ENCODE measurements at regions not wholly inside any gene's neighbourhood (a gene's known extent, or its start where the extent isn't known, plus 50 kb on each side); places are given as distances from the start of the nearest gene placed in this dataset.

- Histone ChIP-seq H3K4me3 (ENCODE audit: insufficient read depth, low read length) (no peak overlapping the region), H3K27me3 (ENCODE audit: insufficient read depth, low read length) (no peaks in the 10 kb centered on the region), H3K9me3 (ENCODE audit: low read depth, low read length) (no peaks in the 10 kb centered on the region), H3K4me1 (ENCODE audit: insufficient read depth, low read length) (peaks cover 3% of the 10 kb centered on the region), H3K4me2 (ENCODE audit: insufficient read depth, low read length) (no peak overlapping the region), H3K36me3 (ENCODE audit: insufficient read depth, low read length) (no peaks in the 10 kb centered on the region), H4K20me1 (ENCODE audit: insufficient read depth, low read length) (no peaks in the 10 kb centered on the region), H3K27ac (ENCODE audit: low read depth, low read length) (no peak overlapping the region), H2AFZ (ENCODE audit: low read length) (no peak overlapping the region), H3K79me2 (ENCODE audit: insufficient read depth, low read length) (no peaks in the 10 kb centered on the region)
- no peak for DNase-seq (ENCODE audit: insufficient read length, low spot score, missing footprints)
- TF ChIP-seq CTCF (IDR thresholded peaks at IDR 0.05; ENCODE audit: extremely low read depth, low read depth, low read length) = no peak
Measured at GRCh38 chr3:107446706-107447105, 69.5 kb downstream of the CCDC54 start.

DNA sequence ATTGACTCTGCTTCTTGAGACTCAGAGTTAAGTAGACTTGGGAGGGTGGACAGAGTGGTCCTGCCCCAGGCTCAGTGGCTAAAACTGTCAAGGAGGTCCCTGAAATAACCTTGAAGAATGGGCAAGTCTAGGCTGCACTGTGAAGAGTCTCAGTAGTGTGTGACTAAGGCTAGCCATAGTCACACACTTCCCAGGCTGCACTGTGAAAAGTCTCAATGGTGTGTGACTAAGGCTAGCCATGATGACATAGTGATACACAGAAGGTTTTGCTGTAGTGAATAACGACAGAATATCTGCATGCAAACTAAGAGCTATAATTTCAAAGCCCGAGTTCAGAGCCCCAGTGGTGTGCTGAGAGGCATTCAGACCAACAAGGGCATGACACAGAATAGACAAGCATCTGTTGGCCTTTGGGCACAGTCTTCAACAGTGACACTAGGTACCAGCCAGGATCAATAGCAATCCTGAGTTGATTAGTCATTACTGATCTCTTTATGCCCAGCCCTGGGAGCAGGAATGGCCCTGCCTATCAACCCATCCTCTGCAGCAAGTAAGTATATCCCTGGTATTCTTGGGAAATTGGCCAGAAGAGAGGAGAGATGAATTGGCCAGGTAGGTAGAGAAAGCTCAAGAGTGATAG is 72.4 kb upstream of the BBX start:
- peaks cover 3% of the 10 kb centered on the region for H3K4me1 ChIP-seq (ENCODE audit: insufficient read depth, low read length)
- no peak for DNase-seq (ENCODE audit: insufficient read length, low spot score, missing footprints)
- no peak overlapping the region for H3K4me3 ChIP-seq (ENCODE audit: insufficient read depth, low read length)
- H3K9me3 ChIP-seq (ENCODE audit: low read depth, low read length) = no peaks in the 10 kb centered on the region
- TF ChIP-seq CTCF (IDR thresholded peaks at IDR 0.05; ENCODE audit: extremely low read depth, low read depth, low read length) = no peak
- H3K36me3 ChIP-seq (ENCODE audit: insufficient read depth, low read length) = no peaks in the 10 kb centered on the region
- no peaks in the 10 kb centered on the region for H3K27me3 ChIP-seq (ENCODE audit: insufficient read depth, low read length)
- H3K79me2 ChIP-seq (ENCODE audit: insufficient read depth, low read length) = no peaks in the 10 kb centered on the region
- H2AFZ ChIP-seq (ENCODE audit: low read length) = peak overlapping the region; percentile 54
- no peaks in the 10 kb centered on the region for H4K20me1 ChIP-seq (ENCODE audit: insufficient read depth, low read length)
- no peak overlapping the region for H3K27ac ChIP-seq (ENCODE audit: low read depth, low read length)
- no peak overlapping the region for H3K4me2 ChIP-seq (ENCODE audit: insufficient read depth, low read length)

GRCh38 chr3:107452436-107452835 is 70.3 kb upstream of the BBX start:
- peak; percentile 61 for DNase-seq (ENCODE audit: insufficient read length, low spot score, missing footprints)
- no peak overlapping the region for H2AFZ ChIP-seq (ENCODE audit: low read length)
- H3K27ac ChIP-seq (ENCODE audit: low read depth, low read length) = no peak overlapping the region

GRCh38 chr3:107453504-107453903 is 69.3 kb upstream of the BBX start:
- Histone ChIP-seq H3K79me2 (ENCODE audit: insufficient read depth, low read length) (no peaks in the 10 kb centered on the region), H3K4me2 (ENCODE audit: insufficient read depth, low read length) (no peak overlapping the region), H3K36me3 (ENCODE audit: insufficient read depth, low read length) (no peaks in the 10 kb centered on the region), H3K4me1 (ENCODE audit: insufficient read depth, low read length) (peaks cover 3% of the 10 kb centered on the region), H3K27ac (ENCODE audit: low read depth, low read length) (no peak overlapping the region), H3K9me3 (ENCODE audit: low read depth, low read length) (no peaks in the 10 kb centered on the region), H3K4me3 (ENCODE audit: insufficient read depth, low read length) (no peak overlapping the region), H2AFZ (ENCODE audit: low read length) (no peak overlapping the region), H4K20me1 (ENCODE audit: insufficient read depth, low read length) (no peaks in the 10 kb centered on the region), H3K27me3 (ENCODE audit: insufficient read depth, low read length) (no peaks in the 10 kb centered on the region)
- no peak for TF ChIP-seq CTCF (IDR thresholded peaks at IDR 0.05; ENCODE audit: extremely low read depth, low read depth, low read length)
- no peak for DNase-seq (ENCODE audit: insufficient read length, low spot score, missing footprints)

More at GRCh38 chr3:107452436-107452835, 70.3 kb upstream of the BBX start:
- H3K36me3 ChIP-seq (ENCODE audit: insufficient read depth, low read length) = no peaks in the 10 kb centered on the region
- H3K4me2 ChIP-seq (ENCODE audit: insufficient read depth, low read length) = no peak overlapping the region
- no peak overlapping the region for H3K4me3 ChIP-seq (ENCODE audit: insufficient read depth, low read length)
- H3K27me3 ChIP-seq (ENCODE audit: insufficient read depth, low read length) = no peaks in the 10 kb centered on the region
- H4K20me1 ChIP-seq (ENCODE audit: insufficient read depth, low read length) = no peaks in the 10 kb centered on the region
- no peaks in the 10 kb centered on the region for H3K79me2 ChIP-seq (ENCODE audit: insufficient read depth, low read length)
- peaks cover 3% of the 10 kb centered on the region for H3K4me1 ChIP-seq (ENCODE audit: insufficient read depth, low read length)
- no peak for TF ChIP-seq CTCF (IDR thresholded peaks at IDR 0.05; ENCODE audit: extremely low read depth, low read depth, low read length)
- no peaks in the 10 kb centered on the region for H3K9me3 ChIP-seq (ENCODE audit: low read depth, low read length)

Measured in osteoblast (primary cell).